HG03378 (cell line): ENCODE measurements at regions not wholly inside any gene's neighbourhood (a gene's known extent, or its start where the extent isn't known, plus 50 kb on each side); places are given as distances from the start of the nearest gene placed in this dataset.

Experiments
- ATAC-seq: cut with Tn5 transposase; IDR thresholded peaks from one replicate; pipeline ENCODE4 v1.9.1; 2021; ENCODE audit warnings: mild to moderate bottlenecking, moderate library complexity; ENCODE audit not compliant: unreplicated experiment

- no peak for ATAC-seq
These were observed 686.3 kb downstream of the LIG4 start for GRCh38 chr13:107529035-107529434.

GRCh38 chr13:107518780-107519179, 696.6 kb downstream of the LIG4 start:
- no peak for ATAC-seq

GRCh38 chr13:107518292-107518691, 697.0 kb downstream of the LIG4 start:
- no peak for ATAC-seq

- no peak for ATAC-seq
These were observed 698.8 kb downstream of the LIG4 start for GRCh38 chr13:107516517-107516916.

- no peak for ATAC-seq
These were observed 702.8 kb downstream of the LIG4 start for GRCh38 chr13:107512551-107512950.

- ATAC-seq: no peak
These were observed 717.7 kb downstream of the LIG4 start for GRCh38 chr13:107497661-107498060.

- no peak for ATAC-seq
These were observed 722.1 kb downstream of the LIG4 start for GRCh38 chr13:107493266-107493665.

GRCh38 chr13:107482688-107483087, 732.6 kb downstream of the LIG4 start:
- ATAC-seq: no peak

- ATAC-seq: no peak
These were observed 735.2 kb downstream of the LIG4 start for GRCh38 chr13:107480130-107480529.

GRCh38 chr13:107477772-107478379, 737.5 kb downstream of the LIG4 start:
- ATAC-seq: no peak

- no peak for ATAC-seq
These were observed 739.4 kb downstream of the LIG4 start for GRCh38 chr13:107475753-107476453.

GRCh38 chr13:107473253-107473652, 742.1 kb downstream of the LIG4 start:
- no peak for ATAC-seq

- no peak for ATAC-seq
These were observed 748.8 kb downstream of the LIG4 start for GRCh38 chr13:107466326-107467099.

- ATAC-seq: no peak
These were observed 752.8 kb downstream of the LIG4 start for GRCh38 chr13:107462501-107462900.

- ATAC-seq: no peak
These were observed 753.6 kb downstream of the LIG4 start for GRCh38 chr13:107461751-107462150.

GRCh38 chr13:107459430-107459829, 755.9 kb downstream of the LIG4 start:
- ATAC-seq: no peak

- no peak for ATAC-seq
These were observed 757.1 kb downstream of the LIG4 start for GRCh38 chr13:107458269-107458668.

- ATAC-seq: no peak
These were observed 757.6 kb downstream of the LIG4 start for GRCh38 chr13:107457686-107458085.

GRCh38 chr13:107456431-107456830, 758.9 kb downstream of the LIG4 start:
- ATAC-seq: no peak

GRCh38 chr13:107452833-107453232, 762.5 kb downstream of the LIG4 start:
- no peak for ATAC-seq

GRCh38 chr13:107450931-107451330, 764.4 kb downstream of the LIG4 start:
- no peak for ATAC-seq

GRCh38 chr13:107450431-107450830, 764.9 kb downstream of the LIG4 start:
- no peak for ATAC-seq
